GM12878 (cell line): ENCODE measurements at regions not wholly inside any gene's neighbourhood (a gene's known extent, or its start where the extent isn't known, plus 50 kb on each side); places are given as distances from the start of the nearest gene placed in this dataset.

Experiments
- ATAC-seq: fragments of 200-7000 bp; cut with Tn5 transposase; 3 replicates; pipeline ENCODE4 v1.9.1; 2020; ENCODE audit warnings: mild to moderate bottlenecking, moderate library complexity
- BruUV-seq: library from RNA; stranded (reverse); fragments of 400-500 nt; replicated peaks from 2 replicates; lab custom pipeline; 2021; lab: Mats Ljungman, UMichigan
- CTCF ChIA-PET: fragments of 300-600 bp; sonication (Branson Sonifier 250); formaldehyde crosslinking; extraction: SDS; loops from one replicate; lab custom pipeline; 2021; ENCODE audit warnings: inconsistent platforms; lab: Yijun Ruan, JAX
- POLR2A ChIA-PET: fragments of 350-600 bp; formaldehyde crosslinking; extraction: SDS; loops from one replicate; lab custom pipeline; 2021; ENCODE audit warnings: inconsistent platforms; lab: Charles Lee
- RAD21 ChIA-PET: fragments of 300-600 bp; sonication (Branson Sonifier 250); formaldehyde crosslinking; loops from one replicate; lab custom pipeline; 2023; ENCODE audit warnings: antibody characterized with exemption; ENCODE audit not compliant: unreplicated experiment; lab: Charles Lee
- SMC1A ChIA-PET: fragments of 300-600 bp; sonication (Branson Sonifier 250); formaldehyde crosslinking; loops from one replicate; lab custom pipeline; 2023; ENCODE audit not compliant: unreplicated experiment, uncharacterized antibody; lab: Charles Lee
- DNase-seq: peaks from one replicate; pipeline ENCODE4 v3.0.0-alpha.2; 2011; ENCODE audit warnings: low read depth, low spot score
- FAIRE-seq: peaks from 3 replicates; lab custom pipeline; 2011; peaks lifted over from hg19 to GRCh38; lab: Jason Lieb, UNC
- H2AFZ ChIP-seq: 2 replicates; pipeline ENCODE4 v1.6.0; 2011; ENCODE audit warnings: low read depth, low read length, control low read depth; ENCODE audit not compliant: control insufficient read depth
- H3K27ac ChIP-seq: 2 replicates; pipeline ENCODE4 v1.5.1; 2011; ENCODE audit warnings: control low read depth; ENCODE audit not compliant: control insufficient read depth, insufficient read depth
- H3K27me3 ChIP-seq, 2 experiments: replicated peaks in 1 of 2; 2 replicates each; pipeline versions ENCODE4 v1.6.0 to v1.6.1; 2011; ENCODE audit warnings: low read length in 1 of 2; ENCODE audit not compliant: control insufficient read depth in 2 of 2, insufficient read depth in 2 of 2
- H3K36me3 ChIP-seq, 2 experiments: 2 replicates each; pipeline ENCODE4 v1.5.1; 2011; ENCODE audit warnings: low read length in 1 of 2; ENCODE audit not compliant: control insufficient read depth in 2 of 2, insufficient read depth in 2 of 2
- H3K4me1 ChIP-seq: 2 replicates; pipeline ENCODE4 v1.6.1; 2011; ENCODE audit warnings: mild to moderate bottlenecking, low read length, moderate library complexity, mixed read lengths; ENCODE audit not compliant: control insufficient read depth, insufficient read depth
- H3K4me2 ChIP-seq: 2 replicates; pipeline ENCODE4 v1.6.0; 2011; ENCODE audit warnings: control low read depth; ENCODE audit not compliant: control insufficient read depth, insufficient read depth
- H3K4me3 ChIP-seq: fragments of 200-600 bp; sonication (generic); 2 replicates; pipeline ENCODE4 v1.5.1; 2016
- H3K79me2 ChIP-seq: 2 replicates; pipeline ENCODE4 v1.6.0; 2011; ENCODE audit warnings: low read length; ENCODE audit not compliant: control insufficient read depth, insufficient read depth
- H3K9ac ChIP-seq: 2 replicates; pipeline ENCODE4 v1.8.0; 2011; ENCODE audit warnings: low read length, control low read depth, mixed read lengths; ENCODE audit not compliant: control insufficient read depth, insufficient read depth
- H3K9me3 ChIP-seq: replicated peaks from 3 replicates; pipeline ENCODE4 v1.5.1; 2011; ENCODE audit warnings: mild to moderate bottlenecking, low read length; ENCODE audit not compliant: control insufficient read depth, insufficient read depth
- H4K20me1 ChIP-seq: 2 replicates; pipeline ENCODE4 v1.6.0; 2011; ENCODE audit not compliant: control insufficient read depth, insufficient read depth
- BMI1 ChIP-seq: fragments of 450-650 bp; IDR thresholded peaks from 2 replicates; pipeline ENCODE4 v1.6.1; 2016; ENCODE audit warnings: mild to moderate bottlenecking, moderate library complexity, borderline replicate concordance
- CHD4 ChIP-seq: fragments of 200-600 bp; sonication (generic); IDR thresholded peaks from 2 replicates; pipeline ENCODE4 v1.6.1; 2016; ENCODE audit warnings: mild to moderate bottlenecking
- FOS ChIP-seq: IDR thresholded peaks from 3 replicates; pipeline ENCODE4 v1.6.1; 2011; ENCODE audit warnings: borderline replicate concordance; ENCODE audit not compliant: insufficient read length; ENCODE audit errors: extremely low read depth
- IKZF1 ChIP-seq: fragments of 450-650 bp; conservative IDR thresholded peaks from 2 replicates; pipeline ENCODE4 v1.6.1; 2017; ENCODE audit warnings: antibody characterized with exemption, mild to moderate bottlenecking
- IKZF2 ChIP-seq, 2 experiments: fragments of 450-650 bp; IDR thresholded peaks; 2 replicates each; pipeline ENCODE4 v1.6.1; 2017; ENCODE audit warnings: mild to moderate bottlenecking in 2 of 2, moderate library complexity in 2 of 2
- LARP7 ChIP-seq: fragments of 450-650 bp; IDR thresholded peaks from 2 replicates; pipeline ENCODE4 v1.6.1; 2017; ENCODE audit warnings: mild to moderate bottlenecking
- SMAD5 ChIP-seq: IDR thresholded peaks from 2 replicates; pipeline ENCODE4 v1.6.1; 2016; ENCODE audit warnings: antibody characterized with exemption, low read depth
- SREBF1 ChIP-seq: IDR thresholded peaks from 2 replicates; pipeline ENCODE4 v1.6.1; 2012; ENCODE audit warnings: mild to moderate bottlenecking, low read length
- STAT3 ChIP-seq: IDR thresholded peaks from 2 replicates; pipeline ENCODE4 v1.6.1; 2011; ENCODE audit warnings: low read depth, low read length, improper control_type of control experiment
- WRNIP1 ChIP-seq: IDR thresholded peaks from 2 replicates; pipeline ENCODE4 v1.6.1; 2011; ENCODE audit warnings: low read depth, low read length, improper control_type of control experiment, borderline replicate concordance
- WGBS: methylation state at CpG from one replicate; pipeline ENCODE4 v1.1.6; 2016; ENCODE audit warnings: low lambda C conversion rate; ENCODE audit not compliant: insufficient replicate concordance, insufficient coverage; ENCODE audit errors: missing lambda C conversion rate; 5-methylcytosine and 5-hydroxymethylcytosine counted together
- in situ Hi-C: fragments of 300-500 bp; cut with MboI; formaldehyde crosslinking; loops from 9 replicates; pipeline ENCODE4 v1.14.3; 2018; ENCODE audit warnings: mixed read lengths
- intact Hi-C: fragments of 100-400 bp; cut with micrococcal nuclease; formaldehyde crosslinking; loops from one replicate; pipeline ENCODE4 v1.14.2; 2022; ENCODE audit not compliant: unreplicated experiment
- TF ChIP-seq, protein P1 (sequence below): fragments of 150-350 bp; IDR thresholded peaks from 2 replicates; pipeline ENCODE4 v1.6.1; 2014; ENCODE audit warnings: mild to moderate bottlenecking, low read depth, low read length
- TF ChIP-seq, protein P2 (sequence below): fragments of 450-650 bp; IDR thresholded peaks from 2 replicates; pipeline ENCODE4 v1.6.1; 2017; ENCODE audit warnings: antibody characterized with exemption, mild to moderate bottlenecking, moderate library complexity
- TF ChIP-seq, protein P3 (sequence below): fragments of 450-650 bp; conservative IDR thresholded peaks from 2 replicates; pipeline ENCODE4 v1.6.1; 2017; ENCODE audit warnings: mild to moderate bottlenecking, moderate library complexity

DNA sequence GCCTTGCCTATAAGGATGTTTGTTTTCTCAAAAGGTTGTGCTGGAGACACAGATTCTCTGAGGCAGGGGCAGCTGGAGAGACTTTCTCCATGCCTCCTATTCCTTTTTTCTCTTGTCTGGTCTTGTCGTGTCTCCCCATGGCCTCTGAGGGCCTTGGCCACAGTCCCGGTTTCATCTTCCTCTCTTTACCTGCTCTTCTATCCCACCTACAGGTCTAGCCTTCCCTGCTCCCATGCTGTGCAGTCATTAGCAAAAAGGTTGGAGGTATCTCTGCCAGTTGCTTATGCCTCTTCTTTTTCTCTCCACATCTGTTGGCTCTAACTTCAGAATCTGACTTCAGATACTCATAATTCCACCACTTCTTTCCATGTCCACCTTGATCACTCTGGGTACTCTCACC lies 191.1 kb downstream of the IL20RB start:
- ATAC-seq = no peak
- no peak overlapping the region for H2AFZ ChIP-seq
- no peak overlapping the region for H3K27ac ChIP-seq
- H3K9ac ChIP-seq = no peak overlapping the region
- no peak overlapping the region for H3K4me3 ChIP-seq
- H3K9me3 ChIP-seq = no peaks in the 10 kb centered on the region
- ChIA-PET RAD21 (no interaction called here), SMC1A (no interaction called here), CTCF (no interaction called here), POLR2A (no interaction called here)
- H3K4me2 ChIP-seq = no peak overlapping the region
- no peaks in the 10 kb centered on the region for H3K36me3 ChIP-seq
- in situ Hi-C loops = no loop called here
- no peak for FAIRE-seq
- no peak for DNase-seq
- 19% methylated on average over 2 of the region's 2 CpGs for WGBS
- H3K27me3 ChIP-seq = no peaks in the 10 kb centered on the region
- H4K20me1 ChIP-seq = no peaks in the 10 kb centered on the region
- H3K4me1 ChIP-seq = no peaks in the 10 kb centered on the region
- TF ChIP-seq BMI1 (no peak), IKZF2 (IDR thresholded peaks at IDR 0.05) (no peak), STAT3 (no peak), SREBF1 (no peak), LARP7 (no peak), CHD4 (no peak)
- TF ChIP-seq, protein P1, sequence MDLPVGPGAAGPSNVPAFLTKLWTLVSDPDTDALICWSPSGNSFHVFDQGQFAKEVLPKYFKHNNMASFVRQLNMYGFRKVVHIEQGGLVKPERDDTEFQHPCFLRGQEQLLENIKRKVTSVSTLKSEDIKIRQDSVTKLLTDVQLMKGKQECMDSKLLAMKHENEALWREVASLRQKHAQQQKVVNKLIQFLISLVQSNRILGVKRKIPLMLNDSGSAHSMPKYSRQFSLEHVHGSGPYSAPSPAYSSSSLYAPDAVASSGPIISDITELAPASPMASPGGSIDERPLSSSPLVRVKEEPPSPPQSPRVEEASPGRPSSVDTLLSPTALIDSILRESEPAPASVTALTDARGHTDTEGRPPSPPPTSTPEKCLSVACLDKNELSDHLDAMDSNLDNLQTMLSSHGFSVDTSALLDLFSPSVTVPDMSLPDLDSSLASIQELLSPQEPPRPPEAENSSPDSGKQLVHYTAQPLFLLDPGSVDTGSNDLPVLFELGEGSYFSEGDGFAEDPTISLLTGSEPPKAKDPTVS = no peak
- intact Hi-C loops = no loop called here
- no TSS peak for BruUV-seq
- H3K79me2 ChIP-seq = no peaks in the 10 kb centered on the region

DNA sequence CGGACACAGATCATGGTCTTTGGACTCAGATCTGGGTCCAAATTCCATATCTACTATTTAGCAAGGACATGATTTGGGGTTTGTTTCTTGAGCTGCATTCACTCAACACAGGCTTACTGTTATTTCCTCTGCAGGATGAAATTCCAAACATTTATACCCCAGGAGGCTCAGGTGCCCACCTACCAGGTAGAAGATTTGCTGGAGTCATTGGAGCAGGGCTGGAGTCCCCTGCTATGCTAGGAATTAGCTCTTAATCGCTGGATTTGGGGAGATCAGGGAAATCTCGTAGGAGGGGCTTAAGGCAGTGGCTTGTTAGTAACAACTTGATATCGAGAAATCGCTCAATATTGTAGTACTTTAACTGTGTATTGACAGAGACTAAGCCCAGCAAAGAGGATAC lies 193.0 kb downstream of the IL20RB start:
- FAIRE-seq = no peak
- Histone ChIP-seq H3K79me2 (no peaks in the 10 kb centered on the region), H3K27ac (no peak overlapping the region), H3K4me1 (no peaks in the 10 kb centered on the region), H3K27me3 (no peaks in the 10 kb centered on the region), H3K4me3 (no peak overlapping the region), H4K20me1 (no peaks in the 10 kb centered on the region), H3K36me3 (no peaks in the 10 kb centered on the region), H3K9ac (no peak overlapping the region), H3K9me3 (no peaks in the 10 kb centered on the region), H2AFZ (no peak overlapping the region), H3K4me2 (no peak overlapping the region)
- intact Hi-C loops = no loop called here
- DNase-seq = no peak
- ATAC-seq = no peak
- ChIA-PET CTCF (no interaction called here), POLR2A (no interaction called here), SMC1A (no interaction called here), RAD21 (no interaction called here)
- in situ Hi-C loops = no loop called here
- 10% methylated on average over 5 of the region's 5 CpGs for WGBS
- no TSS peak for BruUV-seq
- no peak for TF ChIP-seq SMAD5
- TF ChIP-seq WRNIP1 = no peak
- TF ChIP-seq IKZF1 = no peak
- TF ChIP-seq, protein P2, sequence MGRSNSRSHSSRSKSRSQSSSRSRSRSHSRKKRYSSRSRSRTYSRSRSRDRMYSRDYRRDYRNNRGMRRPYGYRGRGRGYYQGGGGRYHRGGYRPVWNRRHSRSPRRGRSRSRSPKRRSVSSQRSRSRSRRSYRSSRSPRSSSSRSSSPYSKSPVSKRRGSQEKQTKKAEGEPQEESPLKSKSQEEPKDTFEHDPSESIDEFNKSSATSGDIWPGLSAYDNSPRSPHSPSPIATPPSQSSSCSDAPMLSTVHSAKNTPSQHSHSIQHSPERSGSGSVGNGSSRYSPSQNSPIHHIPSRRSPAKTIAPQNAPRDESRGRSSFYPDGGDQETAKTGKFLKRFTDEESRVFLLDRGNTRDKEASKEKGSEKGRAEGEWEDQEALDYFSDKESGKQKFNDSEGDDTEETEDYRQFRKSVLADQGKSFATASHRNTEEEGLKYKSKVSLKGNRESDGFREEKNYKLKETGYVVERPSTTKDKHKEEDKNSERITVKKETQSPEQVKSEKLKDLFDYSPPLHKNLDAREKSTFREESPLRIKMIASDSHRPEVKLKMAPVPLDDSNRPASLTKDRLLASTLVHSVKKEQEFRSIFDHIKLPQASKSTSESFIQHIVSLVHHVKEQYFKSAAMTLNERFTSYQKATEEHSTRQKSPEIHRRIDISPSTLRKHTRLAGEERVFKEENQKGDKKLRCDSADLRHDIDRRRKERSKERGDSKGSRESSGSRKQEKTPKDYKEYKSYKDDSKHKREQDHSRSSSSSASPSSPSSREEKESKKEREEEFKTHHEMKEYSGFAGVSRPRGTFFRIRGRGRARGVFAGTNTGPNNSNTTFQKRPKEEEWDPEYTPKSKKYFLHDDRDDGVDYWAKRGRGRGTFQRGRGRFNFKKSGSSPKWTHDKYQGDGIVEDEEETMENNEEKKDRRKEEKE = no peak
- no peak for TF ChIP-seq FOS
- TF ChIP-seq, protein P3, sequence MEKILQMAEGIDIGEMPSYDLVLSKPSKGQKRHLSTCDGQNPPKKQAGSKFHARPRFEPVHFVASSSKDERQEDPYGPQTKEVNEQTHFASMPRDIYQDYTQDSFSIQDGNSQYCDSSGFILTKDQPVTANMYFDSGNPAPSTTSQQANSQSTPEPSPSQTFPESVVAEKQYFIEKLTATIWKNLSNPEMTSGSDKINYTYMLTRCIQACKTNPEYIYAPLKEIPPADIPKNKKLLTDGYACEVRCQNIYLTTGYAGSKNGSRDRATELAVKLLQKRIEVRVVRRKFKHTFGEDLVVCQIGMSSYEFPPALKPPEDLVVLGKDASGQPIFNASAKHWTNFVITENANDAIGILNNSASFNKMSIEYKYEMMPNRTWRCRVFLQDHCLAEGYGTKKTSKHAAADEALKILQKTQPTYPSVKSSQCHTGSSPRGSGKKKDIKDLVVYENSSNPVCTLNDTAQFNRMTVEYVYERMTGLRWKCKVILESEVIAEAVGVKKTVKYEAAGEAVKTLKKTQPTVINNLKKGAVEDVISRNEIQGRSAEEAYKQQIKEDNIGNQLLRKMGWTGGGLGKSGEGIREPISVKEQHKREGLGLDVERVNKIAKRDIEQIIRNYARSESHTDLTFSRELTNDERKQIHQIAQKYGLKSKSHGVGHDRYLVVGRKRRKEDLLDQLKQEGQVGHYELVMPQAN = no peak
